ENCODE measurements at regions not wholly inside any gene's neighbourhood (a gene's known extent, or its start where the extent isn't known, plus 50 kb on each side); places are given as distances from the start of the nearest gene placed in this dataset.

DNA sequence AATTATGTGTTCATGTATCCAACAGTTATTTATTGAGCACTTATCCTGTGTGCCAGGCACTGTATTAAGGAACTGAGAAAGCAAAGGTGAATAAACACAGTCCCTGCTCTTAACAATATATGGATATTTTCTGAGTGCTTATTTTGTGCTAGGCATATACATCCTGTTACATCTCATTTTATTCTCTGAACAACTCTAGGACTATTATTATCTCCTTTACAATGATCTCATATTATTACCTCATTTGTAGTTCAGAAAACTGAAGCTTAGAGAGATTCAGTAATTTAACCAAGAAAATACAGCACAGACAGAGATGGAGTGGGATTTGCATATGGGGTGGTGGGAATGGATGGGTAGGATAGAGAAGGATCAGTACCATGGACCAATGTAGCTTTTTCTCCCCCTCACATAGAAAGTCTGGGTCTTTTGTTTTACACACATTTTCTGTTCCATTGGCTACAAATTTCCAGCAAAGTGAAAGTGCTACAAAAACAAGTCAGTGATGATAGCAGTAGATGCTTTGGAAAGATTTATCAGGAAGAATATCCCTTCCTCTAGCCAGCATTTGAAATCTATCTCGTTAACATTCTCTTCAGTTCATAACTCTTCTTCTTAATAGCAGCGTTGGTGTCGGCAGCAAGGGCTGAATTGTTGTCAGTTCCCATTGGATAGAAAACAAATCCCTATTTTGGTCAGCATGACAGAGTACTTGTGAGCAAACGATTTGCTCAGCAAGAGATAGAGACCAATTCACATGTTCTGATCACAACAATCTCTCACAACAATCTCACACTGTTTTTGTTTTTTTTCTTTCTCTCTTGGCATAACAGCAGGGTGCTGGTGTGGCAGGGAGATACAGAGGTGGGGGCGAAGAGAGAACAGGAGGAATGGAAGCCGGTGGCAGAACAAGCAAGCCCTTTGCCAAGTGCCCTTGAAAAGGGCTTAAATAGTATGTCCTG is 102.2 kb upstream of the KCTD1 start (continued):
- TF ChIP-seq, protein P1, sequence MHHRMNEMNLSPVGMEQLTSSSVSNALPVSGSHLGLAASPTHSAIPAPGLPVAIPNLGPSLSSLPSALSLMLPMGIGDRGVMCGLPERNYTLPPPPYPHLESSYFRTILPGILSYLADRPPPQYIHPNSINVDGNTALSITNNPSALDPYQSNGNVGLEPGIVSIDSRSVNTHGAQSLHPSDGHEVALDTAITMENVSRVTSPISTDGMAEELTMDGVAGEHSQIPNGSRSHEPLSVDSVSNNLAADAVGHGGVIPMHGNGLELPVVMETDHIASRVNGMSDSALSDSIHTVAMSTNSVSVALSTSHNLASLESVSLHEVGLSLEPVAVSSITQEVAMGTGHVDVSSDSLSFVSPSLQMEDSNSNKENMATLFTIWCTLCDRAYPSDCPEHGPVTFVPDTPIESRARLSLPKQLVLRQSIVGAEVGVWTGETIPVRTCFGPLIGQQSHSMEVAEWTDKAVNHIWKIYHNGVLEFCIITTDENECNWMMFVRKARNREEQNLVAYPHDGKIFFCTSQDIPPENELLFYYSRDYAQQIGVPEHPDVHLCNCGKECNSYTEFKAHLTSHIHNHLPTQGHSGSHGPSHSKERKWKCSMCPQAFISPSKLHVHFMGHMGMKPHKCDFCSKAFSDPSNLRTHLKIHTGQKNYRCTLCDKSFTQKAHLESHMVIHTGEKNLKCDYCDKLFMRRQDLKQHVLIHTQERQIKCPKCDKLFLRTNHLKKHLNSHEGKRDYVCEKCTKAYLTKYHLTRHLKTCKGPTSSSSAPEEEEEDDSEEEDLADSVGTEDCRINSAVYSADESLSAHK (CRISPR knock-in tag; IDR thresholded peaks at IDR 0.05; ENCODE audit: borderline replicate concordance) = no peak
- TF ChIP-seq SRSF9 (IDR thresholded peaks at IDR 0.05; ENCODE audit: borderline replicate concordance, insufficient read depth, low read depth, low read length, poor library complexity, severe bottlenecking) (no peak), NFKBIZ (CRISPR knock-in tag; IDR thresholded peaks at IDR 0.05) (no peak), ZNF782 (CRISPR knock-in tag; IDR thresholded peaks at IDR 0.05; ENCODE audit: borderline replicate concordance) (no peak), POLR2AphosphoS2 (IDR thresholded peaks at IDR 0.05; ENCODE audit: low read depth, low read length) (no peak)
- TF ChIP-seq, protein P2, sequence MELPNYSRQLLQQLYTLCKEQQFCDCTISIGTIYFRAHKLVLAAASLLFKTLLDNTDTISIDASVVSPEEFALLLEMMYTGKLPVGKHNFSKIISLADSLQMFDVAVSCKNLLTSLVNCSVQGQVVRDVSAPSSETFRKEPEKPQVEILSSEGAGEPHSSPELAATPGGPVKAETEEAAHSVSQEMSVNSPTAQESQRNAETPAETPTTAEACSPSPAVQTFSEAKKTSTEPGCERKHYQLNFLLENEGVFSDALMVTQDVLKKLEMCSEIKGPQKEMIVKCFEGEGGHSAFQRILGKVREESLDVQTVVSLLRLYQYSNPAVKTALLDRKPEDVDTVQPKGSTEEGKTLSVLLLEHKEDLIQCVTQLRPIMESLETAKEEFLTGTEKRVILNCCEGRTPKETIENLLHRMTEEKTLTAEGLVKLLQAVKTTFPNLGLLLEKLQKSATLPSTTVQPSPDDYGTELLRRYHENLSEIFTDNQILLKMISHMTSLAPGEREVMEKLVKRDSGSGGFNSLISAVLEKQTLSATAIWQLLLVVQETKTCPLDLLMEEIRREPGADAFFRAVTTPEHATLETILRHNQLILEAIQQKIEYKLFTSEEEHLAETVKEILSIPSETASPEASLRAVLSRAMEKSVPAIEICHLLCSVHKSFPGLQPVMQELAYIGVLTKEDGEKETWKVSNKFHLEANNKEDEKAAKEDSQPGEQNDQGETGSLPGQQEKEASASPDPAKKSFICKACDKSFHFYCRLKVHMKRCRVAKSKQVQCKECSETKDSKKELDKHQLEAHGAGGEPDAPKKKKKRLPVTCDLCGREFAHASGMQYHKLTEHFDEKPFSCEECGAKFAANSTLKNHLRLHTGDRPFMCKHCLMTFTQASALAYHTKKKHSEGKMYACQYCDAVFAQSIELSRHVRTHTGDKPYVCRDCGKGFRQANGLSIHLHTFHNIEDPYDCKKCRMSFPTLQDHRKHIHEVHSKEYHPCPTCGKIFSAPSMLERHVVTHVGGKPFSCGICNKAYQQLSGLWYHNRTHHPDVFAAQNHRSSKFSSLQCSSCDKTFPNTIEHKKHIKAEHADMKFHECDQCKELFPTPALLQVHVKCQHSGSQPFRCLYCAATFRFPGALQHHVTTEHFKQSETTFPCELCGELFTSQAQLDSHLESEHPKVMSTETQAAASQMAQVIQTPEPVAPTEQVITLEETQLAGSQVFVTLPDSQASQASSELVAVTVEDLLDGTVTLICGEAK (IDR thresholded peaks at IDR 0.05) = no peak
- TF ChIP-seq, protein P2 (CRISPR knock-in tag; IDR thresholded peaks at IDR 0.05) = no peak
